Breast epithelium (tissue), 4 donors: ENCODE measurements at regions not wholly inside any gene's neighbourhood (a gene's known extent, or its start where the extent isn't known, plus 50 kb on each side); places are given as distances from the start of the nearest gene placed in this dataset.

Experiments
- DNase-seq, 2 donors: peaks; one replicate each; pipeline ENCODE4 v3.0.0-alpha.2; 2019; ENCODE audit warnings: low spot score in 2 of 2
- H3K27ac ChIP-seq, 2 donors: fragments of 200-600 bp; sonication (generic) in 1 of 2; one replicate each; pipeline ENCODE4 v1.5.1; 2016 to 2019; ENCODE audit warnings: mild to moderate bottlenecking in 1 of 2
- H3K27me3 ChIP-seq, 2 donors: fragments of 200-600 bp; sonication (generic) in 1 of 2; one replicate each; pipeline versions ENCODE4 v1.5.1 to v1.6.0; 2017 to 2019; ENCODE audit warnings: control low read depth in 1 of 2, mild to moderate bottlenecking in 1 of 2
- H3K36me3 ChIP-seq: fragments of 200-600 bp; one replicate; pipeline ENCODE4 v1.5.1; 2019
- H3K4me1 ChIP-seq, 2 donors: fragments of 200-600 bp; sonication (generic); one replicate each; pipeline ENCODE4 v1.5.1; 2016 to 2019; ENCODE audit warnings: control low read depth in 1 of 2
- H3K4me3 ChIP-seq, 3 donors: fragments of 200-600 bp; sonication (generic); 1 replicate in 2 of 3; 2 replicates in 1 of 3; pipeline ENCODE4 v1.5.1; 2016 to 2019; ENCODE audit warnings: mild to moderate bottlenecking in 3 of 3, moderate library complexity in 2 of 3
- H3K9me3 ChIP-seq, 2 donors: fragments of 200-600 bp; sonication (generic) in 1 of 2; one replicate each; pipeline ENCODE4 v1.5.1; 2016 to 2019; ENCODE audit warnings: control low read depth in 1 of 2
- CTCF ChIP-seq, 3 donors: fragments of 450-650 bp; IDR thresholded peaks; one replicate each; pipeline ENCODE4 v1.5.1; 2016 to 2017; ENCODE audit warnings: antibody characterized with exemption in 3 of 3, mild to moderate bottlenecking in 3 of 3, moderate library complexity in 3 of 3
- POLR2A ChIP-seq: fragments of 450-650 bp; IDR thresholded peaks from one replicate; pipeline ENCODE4 v1.6.1; 2016; ENCODE audit warnings: antibody characterized with exemption, mild to moderate bottlenecking, moderate library complexity
- POLR2AphosphoS5 ChIP-seq, 3 donors: sonication (generic); formaldehyde crosslinking; IDR thresholded peaks; one replicate each; pipeline ENCODE4 v1.6.1; 2017; ENCODE audit warnings: antibody characterized with exemption in 3 of 3
- intact Hi-C: fragments of 100-400 bp; cut with DNase I; formaldehyde crosslinking; loops from one replicate; pipeline ENCODE4 v1.15.1; 2023; ENCODE audit warnings: low total_unique reads

GRCh38 chr3:117160176-117160575, 450.6 kb downstream of the TUSC7 start:
- no peak overlapping the region for H3K4me3 ChIP-seq
- no peaks in the 10 kb centered on the region for H3K4me1 ChIP-seq
- TF ChIP-seq POLR2A (no peak), POLR2AphosphoS5 (IDR thresholded peaks at IDR 0.05) (no peak), CTCF (IDR thresholded peaks at IDR 0.05) (no peak)
- H3K36me3 ChIP-seq: no peaks in the 10 kb centered on the region
- no peak for DNase-seq
- H3K27ac ChIP-seq: no peak overlapping the region
- no peaks in the 10 kb centered on the region for H3K9me3 ChIP-seq
- intact Hi-C loops: no loop called here
- no peaks in the 10 kb centered on the region for H3K27me3 ChIP-seq

GRCh38 chr3:117161816-117162215, 452.2 kb downstream of the TUSC7 start:
- no peak for TF ChIP-seq POLR2A
- no peak for TF ChIP-seq CTCF (IDR thresholded peaks at IDR 0.05)
- TF ChIP-seq POLR2AphosphoS5 (IDR thresholded peaks at IDR 0.05): no peak
- Histone ChIP-seq H3K27me3 (no peaks in the 10 kb centered on the region), H3K27ac (no peak overlapping the region), H3K9me3 (no peaks in the 10 kb centered on the region), H3K4me1 (no peaks in the 10 kb centered on the region), H3K4me3 (no peak overlapping the region), H3K36me3 (no peaks in the 10 kb centered on the region)
- intact Hi-C loops: no loop called here
- DNase-seq: no peak

GRCh38 chr3:117165176-117165575, 455.6 kb downstream of the TUSC7 start:
- H3K27ac ChIP-seq: no peak overlapping the region
- intact Hi-C loops: loop anchor here (5.0 kb wide), 1 partner anchor 1397 kb away; no protein-coding TSS in a partner anchor
- H3K27me3 ChIP-seq: no peaks in the 10 kb centered on the region
- no peak overlapping the region for H3K4me3 ChIP-seq
- H3K9me3 ChIP-seq: no peaks in the 10 kb centered on the region
- no peaks in the 10 kb centered on the region for H3K4me1 ChIP-seq
- H3K36me3 ChIP-seq: no peaks in the 10 kb centered on the region
- DNase-seq: no peak
- TF ChIP-seq POLR2AphosphoS5 (IDR thresholded peaks at IDR 0.05) (no peak), POLR2A (no peak), CTCF (IDR thresholded peaks at IDR 0.05) (no peak)

GRCh38 chr3:117165601-117166051, 456.0 kb downstream of the TUSC7 start:
- no peak for DNase-seq
- TF ChIP-seq POLR2AphosphoS5 (IDR thresholded peaks at IDR 0.05) (no peak), POLR2A (no peak), CTCF (IDR thresholded peaks at IDR 0.05) (no peak)
- Histone ChIP-seq H3K4me3 (no peak overlapping the region), H3K27ac (no peak overlapping the region), H3K4me1 (no peaks in the 10 kb centered on the region), H3K36me3 (no peaks in the 10 kb centered on the region), H3K27me3 (no peaks in the 10 kb centered on the region), H3K9me3 (no peaks in the 10 kb centered on the region)
- intact Hi-C loops: loop anchor here (5.0 kb wide), 1 partner anchor 1397 kb away; no protein-coding TSS in a partner anchor

GRCh38 chr3:117168896-117169295, 459.3 kb downstream of the TUSC7 start:
- Histone ChIP-seq H3K4me3 (no peak overlapping the region), H3K4me1 (no peaks in the 10 kb centered on the region), H3K9me3 (no peaks in the 10 kb centered on the region), H3K27me3 (no peaks in the 10 kb centered on the region), H3K36me3 (no peaks in the 10 kb centered on the region), H3K27ac (no peak overlapping the region)
- intact Hi-C loops: loop anchor here (5.0 kb wide), 1 partner anchor 1393 kb away; no protein-coding TSS in a partner anchor
- DNase-seq: no peak
- TF ChIP-seq POLR2AphosphoS5 (IDR thresholded peaks at IDR 0.05) (no peak), CTCF (IDR thresholded peaks at IDR 0.05) (no peak), POLR2A (no peak)
